ENCODE measurements at regions not wholly inside any gene's neighbourhood (a gene's known extent, or its start where the extent isn't known, plus 50 kb on each side); places are given as distances from the start of the nearest gene placed in this dataset.

DNA sequence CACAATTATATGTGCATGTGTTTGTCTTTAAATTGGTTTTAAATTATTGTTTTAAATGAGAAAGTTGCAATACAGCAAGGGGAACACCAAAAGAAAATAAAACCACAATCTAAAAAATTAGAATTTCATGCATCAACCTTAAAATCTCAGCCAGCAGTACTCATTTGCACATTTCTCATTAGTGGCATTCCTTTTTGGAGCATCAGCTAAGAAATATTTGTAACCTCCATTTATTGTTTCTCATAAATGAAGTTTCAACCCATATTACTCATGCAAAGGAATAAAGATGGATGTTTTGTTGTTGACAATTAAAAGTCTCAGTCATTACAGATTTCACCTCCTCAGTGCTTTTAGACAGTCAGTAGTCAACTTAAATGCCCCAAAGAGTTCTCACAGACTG lies 160.1 kb downstream of the TBX15 start:
- Histone ChIP-seq H4K20me1 (ENCODE audit: insufficient read depth) (no peaks in the 10 kb centered on the region), H3K36me3 (ENCODE audit: low read depth) (no peaks in the 10 kb centered on the region), H3K4me2 (no peak overlapping the region), H3K27me3 (ENCODE audit: insufficient read depth, low read depth) (peaks cover 24% of the 10 kb centered on the region; the same call in 1 of the 2 replicates), H3K4me1 (replicated peaks; ENCODE audit: insufficient read depth) (no peaks in the 10 kb centered on the region), H3K79me2 (ENCODE audit: low read depth) (no peaks in the 10 kb centered on the region), H3F3A (ENCODE audit: insufficient read depth, low read depth) (no peaks in the 10 kb centered on the region), H3K27ac (no peak overlapping the region), H3K4me3 (no peak overlapping the region), H3K9me3 (ENCODE audit: insufficient read depth, low read depth) (no peaks in the 10 kb centered on the region; the same call in 1 of the 2 replicates), H3K9me2 (ENCODE audit: insufficient read depth) (peaks cover 4% of the 10 kb centered on the region; the same call in 1 of the 2 replicates), H2AFZ (no peak overlapping the region)
- ChIA-PET POLR2A (ENCODE audit: unreplicated experiment) (no interaction called here), CTCF (no interaction called here)
- no TSS peak for BruUV-seq (replicated peaks)
- intact Hi-C loops (cut with micrococcal nuclease; ENCODE audit: unreplicated experiment): no loop called here
- TF ChIP-seq, protein P1, sequence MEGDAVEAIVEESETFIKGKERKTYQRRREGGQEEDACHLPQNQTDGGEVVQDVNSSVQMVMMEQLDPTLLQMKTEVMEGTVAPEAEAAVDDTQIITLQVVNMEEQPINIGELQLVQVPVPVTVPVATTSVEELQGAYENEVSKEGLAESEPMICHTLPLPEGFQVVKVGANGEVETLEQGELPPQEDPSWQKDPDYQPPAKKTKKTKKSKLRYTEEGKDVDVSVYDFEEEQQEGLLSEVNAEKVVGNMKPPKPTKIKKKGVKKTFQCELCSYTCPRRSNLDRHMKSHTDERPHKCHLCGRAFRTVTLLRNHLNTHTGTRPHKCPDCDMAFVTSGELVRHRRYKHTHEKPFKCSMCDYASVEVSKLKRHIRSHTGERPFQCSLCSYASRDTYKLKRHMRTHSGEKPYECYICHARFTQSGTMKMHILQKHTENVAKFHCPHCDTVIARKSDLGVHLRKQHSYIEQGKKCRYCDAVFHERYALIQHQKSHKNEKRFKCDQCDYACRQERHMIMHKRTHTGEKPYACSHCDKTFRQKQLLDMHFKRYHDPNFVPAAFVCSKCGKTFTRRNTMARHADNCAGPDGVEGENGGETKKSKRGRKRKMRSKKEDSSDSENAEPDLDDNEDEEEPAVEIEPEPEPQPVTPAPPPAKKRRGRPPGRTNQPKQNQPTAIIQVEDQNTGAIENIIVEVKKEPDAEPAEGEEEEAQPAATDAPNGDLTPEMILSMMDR (conservative IDR thresholded peaks at IDR 0.05): no peak
- TF ChIP-seq EZH2 (IDR thresholded peaks at IDR 0.05; ENCODE audit: low read depth): no peak
- DNase-seq: no peak

DNA sequence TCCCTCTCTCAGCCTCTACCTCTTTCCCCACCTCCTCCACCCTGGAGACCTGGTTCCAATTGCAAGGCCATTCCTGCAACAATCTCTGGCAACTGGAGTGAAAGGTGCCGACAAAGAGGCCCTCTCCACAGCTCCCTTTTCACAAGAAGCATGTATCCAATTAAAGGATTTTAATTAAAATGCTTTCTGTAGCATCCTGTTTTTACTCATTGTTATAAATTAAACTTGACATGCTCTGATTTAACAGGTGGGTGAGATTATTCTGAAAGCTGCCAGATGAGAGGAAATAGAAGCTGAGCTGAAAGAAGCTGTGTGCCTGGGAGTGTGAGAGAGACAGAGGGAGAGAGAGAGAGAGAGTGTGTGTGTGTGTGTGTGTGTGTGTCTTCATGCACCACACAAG lies 160.5 kb downstream of the TBX15 start:
- CTCF ChIA-PET: no interaction called here
- H3K9me3 ChIP-seq (ENCODE audit: insufficient read depth, low read depth): no peaks in the 10 kb centered on the region; the same call in 1 of the 2 replicates
- DNase-seq: no peak
- BruUV-seq (replicated peaks): no TSS peak
- H2AFZ ChIP-seq: no peak overlapping the region
- H3K4me3 ChIP-seq: no peak overlapping the region
- peaks cover 24% of the 10 kb centered on the region; the same call in 1 of the 2 replicates for H3K27me3 ChIP-seq (ENCODE audit: insufficient read depth, low read depth)
- POLR2A ChIA-PET (ENCODE audit: unreplicated experiment): no interaction called here
- no peak for TF ChIP-seq EZH2 (IDR thresholded peaks at IDR 0.05; ENCODE audit: low read depth)
- TF ChIP-seq, protein P1 (conservative IDR thresholded peaks at IDR 0.05): no peak
- intact Hi-C loops (cut with micrococcal nuclease; ENCODE audit: unreplicated experiment): no loop called here
- H3K27ac ChIP-seq: no peak overlapping the region
- no peaks in the 10 kb centered on the region for H3K4me1 ChIP-seq (replicated peaks; ENCODE audit: insufficient read depth)
- no peak overlapping the region for H3K4me2 ChIP-seq
- no peaks in the 10 kb centered on the region for H3K36me3 ChIP-seq (ENCODE audit: low read depth)
- no peaks in the 10 kb centered on the region for H3K79me2 ChIP-seq (ENCODE audit: low read depth)
- H4K20me1 ChIP-seq (ENCODE audit: insufficient read depth): no peaks in the 10 kb centered on the region
- H3K9me2 ChIP-seq (ENCODE audit: insufficient read depth): peaks cover 4% of the 10 kb centered on the region; the same call in 1 of the 2 replicates
- H3F3A ChIP-seq (ENCODE audit: insufficient read depth, low read depth): no peaks in the 10 kb centered on the region

DNA sequence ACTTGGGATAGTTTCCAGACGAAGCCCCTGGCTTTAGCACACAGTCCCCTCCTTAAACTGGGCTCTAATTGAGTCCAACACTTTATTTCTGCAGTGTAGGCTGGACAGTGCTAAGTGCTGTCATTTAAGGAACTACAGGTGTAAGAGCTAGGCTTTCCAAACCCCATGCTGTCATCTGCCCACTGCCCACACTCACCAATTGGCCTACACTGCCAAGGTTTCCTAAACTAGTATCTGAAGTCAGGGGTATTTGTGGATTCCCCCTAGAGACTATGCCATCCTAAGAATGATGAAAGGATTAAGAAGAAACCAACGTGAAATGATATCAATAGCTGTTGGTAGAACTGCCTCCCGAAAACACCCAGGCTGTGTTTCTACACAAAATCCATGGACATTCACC lies 160.9 kb downstream of the TBX15 start:
- no peak for DNase-seq
- Histone ChIP-seq H4K20me1 (ENCODE audit: insufficient read depth) (no peaks in the 10 kb centered on the region), H3K4me1 (replicated peaks; ENCODE audit: insufficient read depth) (no peaks in the 10 kb centered on the region), H2AFZ (no peak overlapping the region), H3K4me2 (no peak overlapping the region), H3K27ac (no peak overlapping the region), H3K36me3 (ENCODE audit: low read depth) (no peaks in the 10 kb centered on the region), H3K79me2 (ENCODE audit: low read depth) (no peaks in the 10 kb centered on the region), H3F3A (ENCODE audit: insufficient read depth, low read depth) (no peaks in the 10 kb centered on the region), H3K4me3 (no peak overlapping the region), H3K27me3 (ENCODE audit: insufficient read depth, low read depth) (peaks cover 20% of the 10 kb centered on the region; the same call in 1 of the 2 replicates), H3K9me3 (ENCODE audit: insufficient read depth, low read depth) (no peaks in the 10 kb centered on the region; the same call in 1 of the 2 replicates), H3K9me2 (ENCODE audit: insufficient read depth) (peaks cover 4% of the 10 kb centered on the region; the same call in 1 of the 2 replicates)
- no peak for TF ChIP-seq EZH2 (IDR thresholded peaks at IDR 0.05; ENCODE audit: low read depth)
- TF ChIP-seq, protein P1 (conservative IDR thresholded peaks at IDR 0.05): no peak
- no TSS peak for BruUV-seq (replicated peaks)
- ChIA-PET POLR2A (ENCODE audit: unreplicated experiment) (no interaction called here), CTCF (no interaction called here)
- intact Hi-C loops (cut with micrococcal nuclease; ENCODE audit: unreplicated experiment): no loop called here
